ENCODE measurements at regions not wholly inside any gene's neighbourhood (a gene's known extent, or its start where the extent isn't known, plus 50 kb on each side); places are given as distances from the start of the nearest gene placed in this dataset.

DNA sequence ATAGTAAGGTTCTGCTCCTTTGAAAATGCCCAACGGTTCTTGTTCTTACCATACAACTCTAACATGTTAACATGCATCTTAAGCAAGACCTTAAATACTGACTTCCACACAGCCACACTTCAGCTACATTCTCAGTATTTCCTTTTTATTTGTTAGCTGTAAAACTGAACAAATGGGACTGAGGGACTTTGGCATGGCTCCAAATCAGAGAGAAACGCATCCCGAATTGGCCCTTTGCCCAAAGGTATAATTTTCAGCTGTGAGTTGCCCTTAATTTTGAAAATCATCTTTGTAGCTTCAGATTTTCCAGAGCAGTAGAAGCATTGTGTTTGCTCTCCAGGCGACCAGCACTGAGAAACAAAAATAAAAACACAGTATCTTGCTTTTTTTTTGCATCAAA, 56.4 kb downstream of the NEUROD6 start:
- no peak for DNase-seq (ENCODE audit: low spot score)
- TF ChIP-seq, protein P1, sequence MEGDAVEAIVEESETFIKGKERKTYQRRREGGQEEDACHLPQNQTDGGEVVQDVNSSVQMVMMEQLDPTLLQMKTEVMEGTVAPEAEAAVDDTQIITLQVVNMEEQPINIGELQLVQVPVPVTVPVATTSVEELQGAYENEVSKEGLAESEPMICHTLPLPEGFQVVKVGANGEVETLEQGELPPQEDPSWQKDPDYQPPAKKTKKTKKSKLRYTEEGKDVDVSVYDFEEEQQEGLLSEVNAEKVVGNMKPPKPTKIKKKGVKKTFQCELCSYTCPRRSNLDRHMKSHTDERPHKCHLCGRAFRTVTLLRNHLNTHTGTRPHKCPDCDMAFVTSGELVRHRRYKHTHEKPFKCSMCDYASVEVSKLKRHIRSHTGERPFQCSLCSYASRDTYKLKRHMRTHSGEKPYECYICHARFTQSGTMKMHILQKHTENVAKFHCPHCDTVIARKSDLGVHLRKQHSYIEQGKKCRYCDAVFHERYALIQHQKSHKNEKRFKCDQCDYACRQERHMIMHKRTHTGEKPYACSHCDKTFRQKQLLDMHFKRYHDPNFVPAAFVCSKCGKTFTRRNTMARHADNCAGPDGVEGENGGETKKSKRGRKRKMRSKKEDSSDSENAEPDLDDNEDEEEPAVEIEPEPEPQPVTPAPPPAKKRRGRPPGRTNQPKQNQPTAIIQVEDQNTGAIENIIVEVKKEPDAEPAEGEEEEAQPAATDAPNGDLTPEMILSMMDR (IDR thresholded peaks at IDR 0.05; ENCODE audit: extremely low read depth, missing control alignments) = no peak

GRCh38 chr7:31271641-31272405, 68.7 kb downstream of the NEUROD6 start:
- no peak for DNase-seq (ENCODE audit: low spot score)

GRCh38 chr7:31267486-31267885, 73.0 kb downstream of the NEUROD6 start:
- no peak for DNase-seq (ENCODE audit: low spot score)
- TF ChIP-seq, protein P1 (IDR thresholded peaks at IDR 0.05; ENCODE audit: extremely low read depth, missing control alignments) = no peak

More at GRCh38 chr7:31271641-31272405, 68.7 kb downstream of the NEUROD6 start:
- TF ChIP-seq, protein P1 (IDR thresholded peaks at IDR 0.05; ENCODE audit: extremely low read depth, missing control alignments) = no peak

GRCh38 chr7:31263338-31263737, 77.2 kb downstream of the NEUROD6 start:
- TF ChIP-seq, protein P1 (IDR thresholded peaks at IDR 0.05; ENCODE audit: extremely low read depth, missing control alignments) = no peak
- DNase-seq (ENCODE audit: low spot score) = no peak

DNA sequence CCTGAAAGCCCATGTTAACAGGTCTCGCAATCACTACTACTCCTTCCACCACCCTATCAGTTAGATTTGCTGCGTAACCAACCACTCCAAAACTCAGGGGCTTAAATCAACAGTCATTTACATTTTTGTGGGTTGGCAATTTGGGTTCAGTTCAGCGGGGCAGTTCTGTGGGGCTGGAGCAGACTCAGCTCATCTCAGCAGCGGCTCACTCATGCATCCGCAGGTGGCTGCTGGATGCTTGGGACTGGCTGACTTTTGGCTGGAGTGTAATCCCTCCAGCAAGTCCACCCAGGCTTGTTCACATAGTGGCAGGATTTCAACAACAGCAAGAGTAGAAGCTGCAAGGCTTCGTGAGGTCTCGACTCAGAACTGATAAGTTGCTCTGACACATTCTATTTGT, 79.2 kb downstream of the NEUROD6 start:
- no peak for DNase-seq (ENCODE audit: low spot score)
- TF ChIP-seq, protein P1 (IDR thresholded peaks at IDR 0.05; ENCODE audit: extremely low read depth, missing control alignments) = no peak

GRCh38 chr7:31260851-31261250, 79.7 kb downstream of the NEUROD6 start:
- no peak for DNase-seq (ENCODE audit: low spot score)
- TF ChIP-seq, protein P1 (IDR thresholded peaks at IDR 0.05; ENCODE audit: extremely low read depth, missing control alignments) = no peak

GRCh38 chr7:31258391-31258790, 82.1 kb downstream of the NEUROD6 start:
- DNase-seq (ENCODE audit: low spot score) = no peak
- TF ChIP-seq, protein P1 (IDR thresholded peaks at IDR 0.05; ENCODE audit: extremely low read depth, missing control alignments) = no peak
